ENCODE measurements at regions not wholly inside any gene's neighbourhood (a gene's known extent, or its start where the extent isn't known, plus 50 kb on each side); places are given as distances from the start of the nearest gene placed in this dataset.

GRCh38 chr11:69380921-69381581 is 87.1 kb downstream of the MYEOV start:
- no peak for DNase-seq

- no peak for DNase-seq
These were observed 87.8 kb downstream of the MYEOV start for GRCh38 chr11:69381681-69382130.

DNA sequence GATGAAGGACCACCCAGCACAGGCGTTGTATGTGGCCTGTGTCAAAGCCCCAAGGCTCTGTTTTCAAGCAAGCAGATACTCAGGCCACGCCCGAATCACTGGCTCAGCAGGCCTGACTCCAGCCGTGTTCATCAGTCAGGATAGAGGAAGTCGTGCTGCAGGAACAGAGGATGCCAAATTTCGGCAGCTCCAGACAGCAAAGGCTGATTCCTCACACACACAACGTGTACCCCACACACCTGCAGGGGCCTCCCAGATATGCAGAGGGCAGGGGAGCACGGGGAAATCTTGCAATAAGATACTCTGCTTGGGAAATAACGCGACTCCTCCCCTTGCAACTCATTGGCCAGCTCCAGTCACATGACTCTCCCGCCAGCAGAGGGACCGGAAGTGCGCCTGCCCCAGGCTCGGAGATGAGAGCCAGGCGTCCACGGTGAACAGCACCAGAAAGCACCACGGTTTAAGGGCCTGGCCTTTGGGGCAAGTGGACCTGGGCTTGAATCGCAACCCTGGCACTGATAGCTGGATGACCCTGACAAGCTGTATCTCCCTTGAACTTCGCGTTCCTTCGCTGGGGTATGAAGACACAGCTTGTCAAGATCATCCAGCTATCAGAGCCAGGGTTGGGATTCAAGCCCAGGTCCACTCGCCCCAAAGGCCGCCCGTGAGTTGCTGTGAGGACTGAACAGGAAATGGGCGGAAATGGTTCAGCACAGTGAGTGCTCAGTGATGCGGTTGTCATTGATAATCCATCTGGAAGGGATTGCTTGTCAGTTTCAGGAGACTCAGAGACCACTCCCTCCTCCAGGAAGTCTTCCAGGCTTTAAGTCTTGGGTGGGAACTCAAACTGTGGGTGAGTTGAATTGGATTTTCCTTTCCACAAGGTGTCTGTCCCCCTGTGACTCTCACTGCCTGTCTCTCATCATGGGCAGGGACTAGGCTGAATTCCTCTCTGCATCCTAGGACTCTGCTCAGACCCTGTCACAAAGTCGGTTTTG is 88.5 kb downstream of the MYEOV start:
- no peak for DNase-seq

DNA sequence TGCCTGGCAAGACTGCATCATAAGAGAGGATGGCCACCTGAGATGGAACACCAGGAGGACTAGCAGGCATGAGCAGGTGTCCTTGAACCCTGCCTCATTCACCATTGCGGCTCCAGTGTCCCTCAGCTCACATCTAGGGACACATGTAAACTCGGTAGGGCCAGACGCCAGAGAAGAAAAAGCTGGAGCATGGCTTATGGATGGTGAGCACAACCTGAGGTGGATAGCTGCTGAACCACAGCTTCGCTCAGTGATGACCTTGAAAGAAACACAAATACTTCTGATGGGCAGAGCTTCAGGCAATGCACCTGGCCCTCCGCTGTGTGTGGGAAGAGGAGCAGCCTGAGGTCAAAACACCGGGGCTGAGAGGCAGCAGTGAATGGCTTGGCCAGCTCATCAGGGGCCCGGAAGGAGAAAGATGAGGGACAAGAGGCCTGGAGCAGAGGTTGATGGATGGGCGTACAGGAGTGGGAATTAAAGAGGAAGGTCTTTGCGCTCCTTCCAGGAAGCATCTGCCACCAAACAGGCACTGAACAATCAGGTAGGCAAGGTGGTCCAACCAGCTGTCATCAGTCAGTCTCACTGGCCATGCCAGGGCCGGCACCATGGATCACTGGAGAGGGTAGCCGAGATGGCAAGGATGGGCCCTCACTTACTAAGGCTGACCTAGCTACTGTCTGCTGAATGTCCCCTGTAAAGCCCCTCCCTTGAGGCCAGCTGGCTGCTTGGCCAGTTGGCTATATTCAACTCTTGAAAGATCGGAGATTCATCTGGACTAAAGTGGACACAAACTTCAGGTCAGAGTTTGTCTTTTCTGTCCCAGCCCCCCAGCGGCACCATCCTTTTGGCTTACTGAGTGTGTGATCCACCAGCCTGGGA is 89.7 kb downstream of the MYEOV start:
- no peak for DNase-seq

GRCh38 chr11:69384251-69385143 is 90.5 kb downstream of the MYEOV start:
- DNase-seq, result no peak

GRCh38 chr11:69385144-69385820 is 91.3 kb downstream of the MYEOV start:
- DNase-seq, result no peak

- DNase-seq, result no peak
These were observed 92.0 kb downstream of the MYEOV start for GRCh38 chr11:69385832-69386427.

GRCh38 chr11:69386594-69387408 is 92.8 kb downstream of the MYEOV start:
- DNase-seq, result no peak

GRCh38 chr11:69387409-69387885 is 93.5 kb downstream of the MYEOV start:
- no peak for DNase-seq

DNA sequence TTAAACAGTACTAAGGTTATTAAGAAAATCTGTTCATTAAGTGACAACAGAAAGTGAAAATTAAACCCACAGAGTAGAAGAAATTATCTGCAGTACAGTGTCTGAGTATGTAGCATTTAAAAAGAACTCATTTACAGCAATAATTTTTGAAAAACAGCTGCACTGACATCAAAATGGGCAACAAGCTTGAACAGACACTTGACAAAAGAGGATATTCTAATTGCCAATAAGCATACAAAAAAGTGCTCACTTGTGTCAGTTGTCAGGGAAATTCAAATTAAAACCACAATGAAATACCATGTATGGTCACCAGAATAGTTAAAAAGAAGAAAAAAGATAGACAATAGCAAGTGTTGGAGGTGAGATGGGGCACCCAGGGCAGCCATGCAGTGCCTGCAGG is 93.3 kb upstream of the LINC01488 start:
- DNase-seq, result no peak

DNA sequence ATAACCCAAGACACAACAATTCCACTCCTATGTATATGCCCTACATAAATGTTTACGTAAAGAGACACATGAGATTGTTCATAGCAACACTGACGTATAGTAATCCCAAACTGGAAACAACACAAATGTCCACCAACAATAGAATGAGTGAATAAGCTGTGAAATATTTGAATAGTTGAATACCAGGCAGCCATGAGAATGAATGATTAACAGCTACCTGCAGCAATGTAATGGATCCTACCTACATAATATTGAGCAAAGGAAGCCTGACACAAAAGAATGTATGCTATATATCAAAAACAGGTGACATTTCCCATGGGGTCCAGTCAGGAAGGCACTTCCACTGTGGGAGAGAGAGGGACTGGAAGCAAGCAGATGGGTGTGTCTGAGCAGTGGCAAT is 92.8 kb upstream of the LINC01488 start:
- DNase-seq, result no peak

GRCh38 chr11:69390561-69390960 is 90.9 kb upstream of the LINC01488 start:
- DNase-seq, result no peak

- peak; percentile 38 for DNase-seq
These were observed 90.0 kb upstream of the LINC01488 start for GRCh38 chr11:69391192-69392103.

- DNase-seq, result no peak
These were observed 89.3 kb upstream of the LINC01488 start for GRCh38 chr11:69392104-69392653.

DNA sequence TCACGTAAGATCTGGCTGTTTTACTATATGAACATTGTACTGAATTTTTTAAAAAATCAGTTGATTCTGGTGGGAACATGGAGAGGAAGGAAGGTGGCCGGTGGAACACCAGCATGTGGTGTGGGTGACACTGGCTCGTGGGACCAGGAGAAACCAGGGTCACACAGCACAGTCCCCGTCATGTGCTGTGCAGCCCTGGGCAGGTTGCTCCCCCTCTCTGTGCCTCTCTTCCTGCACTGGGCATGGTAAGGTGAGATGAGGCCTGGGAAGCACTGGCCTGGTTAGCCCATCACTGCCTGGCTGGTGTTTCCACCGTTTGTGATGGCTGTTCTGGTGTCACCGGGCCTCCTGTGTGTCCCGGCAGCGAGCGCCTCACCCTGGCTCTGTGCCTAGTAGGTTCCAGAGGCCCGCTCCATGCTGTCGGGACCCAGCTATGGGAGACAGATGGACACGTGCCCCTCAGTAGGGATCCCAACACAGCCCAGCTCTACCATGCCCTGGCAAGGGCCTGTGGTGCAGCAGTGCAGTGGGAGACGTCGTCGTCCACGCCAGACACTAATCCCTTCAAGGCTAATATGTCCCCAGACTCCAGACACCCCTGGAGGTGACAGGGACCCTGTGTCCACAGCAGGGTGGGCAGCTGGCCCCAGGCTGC is 88.2 kb upstream of the LINC01488 start:
- DNase-seq, result no peak

DNA sequence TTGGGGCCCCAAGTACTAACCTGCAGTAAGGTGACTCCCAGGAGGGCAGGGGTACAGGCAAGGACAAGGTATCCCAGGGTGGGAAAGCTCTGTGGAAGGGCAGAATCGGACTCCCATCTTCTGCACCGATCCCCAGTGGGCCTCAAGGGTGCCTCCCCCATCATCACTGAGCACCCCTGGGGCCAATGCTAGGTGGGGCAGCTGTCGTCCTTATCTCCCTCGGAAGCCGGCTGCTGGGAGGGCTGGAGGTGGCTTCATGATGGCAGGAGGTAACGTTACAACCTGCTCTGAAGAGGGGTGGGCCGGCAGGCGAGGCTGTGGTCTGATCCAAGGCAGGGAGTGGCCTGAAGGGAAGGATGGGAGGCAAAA is 87.6 kb upstream of the LINC01488 start:
- DNase-seq, result no peak

- DNase-seq, result no peak
These were observed 87.1 kb upstream of the LINC01488 start for GRCh38 chr11:69394234-69394868.

All from NCI-H1092 treated with DMSO at 0.1 percent for 48 hours (cell line).